ENCODE measurements at regions not wholly inside any gene's neighbourhood (a gene's known extent, or its start where the extent isn't known, plus 50 kb on each side); places are given as distances from the start of the nearest gene placed in this dataset.

DNA sequence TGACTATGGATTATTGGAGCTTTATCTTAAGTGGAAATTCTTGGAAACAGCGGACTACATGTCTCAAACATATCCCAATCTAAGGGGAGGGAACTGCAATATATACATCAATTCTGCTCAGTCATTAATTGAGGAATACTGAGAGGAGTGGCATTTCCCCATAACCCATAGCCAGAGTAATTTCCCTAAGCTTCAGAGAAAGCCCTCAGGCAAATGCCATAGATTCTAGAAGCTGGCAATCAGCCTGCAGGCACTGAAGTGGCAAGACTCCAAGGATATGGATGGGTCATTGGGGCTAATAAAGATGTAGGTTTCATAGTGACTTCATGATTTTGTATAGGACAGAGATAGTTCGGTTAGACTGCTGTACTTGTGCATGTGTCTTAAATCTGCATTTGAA lies 1960.5 kb upstream of the PIK3C3 start:
- Histone ChIP-seq H3K4me3 (no peak overlapping the region), H3K27me3 (replicated peaks in 1 of 7) (no peaks in the 10 kb centered on the region), H3K9me3 (no peaks in the 10 kb centered on the region), H3K36me3 (no peaks in the 10 kb centered on the region), H3K27ac (no peak overlapping the region), H3K4me1 (no peaks in the 10 kb centered on the region)
- 80 to 96% (median 92%) methylated on average over 2 of the region's 2 CpGs for whole genome bisulfite sequencing, 5 donors
- intact Hi-C loops (cut with DNase I; ENCODE audit: low total_unique reads): no loop called here
- TF ChIP-seq POLR2AphosphoS5 (IDR thresholded peaks at IDR 0.05) (no peak), POLR2A (IDR thresholded peaks at IDR 0.05) (no peak)
- TF ChIP-seq, protein P1, sequence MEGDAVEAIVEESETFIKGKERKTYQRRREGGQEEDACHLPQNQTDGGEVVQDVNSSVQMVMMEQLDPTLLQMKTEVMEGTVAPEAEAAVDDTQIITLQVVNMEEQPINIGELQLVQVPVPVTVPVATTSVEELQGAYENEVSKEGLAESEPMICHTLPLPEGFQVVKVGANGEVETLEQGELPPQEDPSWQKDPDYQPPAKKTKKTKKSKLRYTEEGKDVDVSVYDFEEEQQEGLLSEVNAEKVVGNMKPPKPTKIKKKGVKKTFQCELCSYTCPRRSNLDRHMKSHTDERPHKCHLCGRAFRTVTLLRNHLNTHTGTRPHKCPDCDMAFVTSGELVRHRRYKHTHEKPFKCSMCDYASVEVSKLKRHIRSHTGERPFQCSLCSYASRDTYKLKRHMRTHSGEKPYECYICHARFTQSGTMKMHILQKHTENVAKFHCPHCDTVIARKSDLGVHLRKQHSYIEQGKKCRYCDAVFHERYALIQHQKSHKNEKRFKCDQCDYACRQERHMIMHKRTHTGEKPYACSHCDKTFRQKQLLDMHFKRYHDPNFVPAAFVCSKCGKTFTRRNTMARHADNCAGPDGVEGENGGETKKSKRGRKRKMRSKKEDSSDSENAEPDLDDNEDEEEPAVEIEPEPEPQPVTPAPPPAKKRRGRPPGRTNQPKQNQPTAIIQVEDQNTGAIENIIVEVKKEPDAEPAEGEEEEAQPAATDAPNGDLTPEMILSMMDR (IDR thresholded peaks at IDR 0.05 in 8 of 11, conservative IDR thresholded peaks at IDR 0.05 in 3 of 11): no peak
- DNase-seq: no peak

DNA sequence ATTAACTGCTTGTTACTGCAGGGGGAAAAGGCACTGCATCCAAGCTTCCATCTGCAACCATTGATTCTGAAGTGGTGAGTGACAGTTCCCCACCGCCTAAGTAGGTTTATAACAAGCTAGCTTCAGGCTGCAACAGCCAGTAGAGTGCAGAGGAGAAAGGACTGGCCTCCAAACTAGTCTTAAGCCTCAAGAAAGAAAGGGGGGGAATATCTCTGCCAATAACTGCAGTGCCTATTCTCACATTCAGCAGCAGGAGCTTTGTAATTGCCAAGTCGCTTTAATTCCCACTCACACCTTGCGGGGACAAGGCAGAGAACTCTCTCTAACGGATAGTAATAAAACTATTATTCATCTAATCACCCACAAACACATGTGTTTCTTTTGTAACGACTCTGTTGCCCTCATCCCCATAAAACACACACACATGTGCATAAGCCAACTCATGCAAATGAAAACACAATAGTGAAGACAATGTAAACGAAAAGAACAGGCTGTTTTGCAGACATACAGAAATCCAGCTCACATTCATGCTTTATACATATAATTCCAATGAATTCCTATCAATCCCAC lies 1963.3 kb upstream of the PIK3C3 start:
- H3K36me3 ChIP-seq: no peaks in the 10 kb centered on the region
- no peak overlapping the region for H3K27ac ChIP-seq
- no peaks in the 10 kb centered on the region for H3K4me1 ChIP-seq
- intact Hi-C loops (cut with DNase I; ENCODE audit: low total_unique reads): no loop called here
- DNase-seq: no peak
- H3K4me3 ChIP-seq: no peak overlapping the region
- TF ChIP-seq, protein P1 (IDR thresholded peaks at IDR 0.05 in 8 of 11, conservative IDR thresholded peaks at IDR 0.05 in 3 of 11): no peak
- TF ChIP-seq POLR2A (IDR thresholded peaks at IDR 0.05) (no peak), POLR2AphosphoS5 (IDR thresholded peaks at IDR 0.05) (no peak)
- 68 to 83% (median 79%) methylated on average over 6 of the region's 6 CpGs for WGBS, 5 donors
- no peaks in the 10 kb centered on the region for H3K9me3 ChIP-seq
- H3K27me3 ChIP-seq (replicated peaks in 1 of 7): no peaks in the 10 kb centered on the region

- H3K27ac ChIP-seq: no peak overlapping the region
- intact Hi-C loops (cut with DNase I; ENCODE audit: low total_unique reads): no loop called here
- no peaks in the 10 kb centered on the region for H3K36me3 ChIP-seq
- no peak overlapping the region for H3K4me3 ChIP-seq
- TF ChIP-seq, protein P1 (IDR thresholded peaks at IDR 0.05 in 8 of 11, conservative IDR thresholded peaks at IDR 0.05 in 3 of 11): no peak
- no peak for TF ChIP-seq POLR2A (IDR thresholded peaks at IDR 0.05)
- no peak for TF ChIP-seq POLR2AphosphoS5 (IDR thresholded peaks at IDR 0.05)
- no peaks in the 10 kb centered on the region for H3K4me1 ChIP-seq
- H3K9me3 ChIP-seq: no peaks in the 10 kb centered on the region
- DNase-seq: no peak
- no peaks in the 10 kb centered on the region for H3K27me3 ChIP-seq (replicated peaks in 1 of 7)
Measured at GRCh38 chr18:39990540-39990939, 1964.5 kb upstream of the PIK3C3 start.

- Histone ChIP-seq H3K9me3 (peaks cover 0 to 6% (median 0%) of the 10 kb centered on the region in 8 donors), H3K27ac (no peak overlapping the region), H3K4me1 (no peaks in the 10 kb centered on the region), H3K27me3 (replicated peaks in 1 of 7) (no peaks in the 10 kb centered on the region), H3K36me3 (no peaks in the 10 kb centered on the region), H3K4me3 (no peak overlapping the region)
- intact Hi-C loops (cut with DNase I; ENCODE audit: low total_unique reads): no loop called here
- 87 to 97% (median 90%) methylated on average over 9 of the region's 9 CpGs for WGBS, 5 donors
- no peak for DNase-seq
- TF ChIP-seq, protein P1 (IDR thresholded peaks at IDR 0.05 in 8 of 11, conservative IDR thresholded peaks at IDR 0.05 in 3 of 11): no peak
- no peak for TF ChIP-seq POLR2A (IDR thresholded peaks at IDR 0.05)
- no peak for TF ChIP-seq POLR2AphosphoS5 (IDR thresholded peaks at IDR 0.05)
Measured at GRCh38 chr18:39976771-39977170, 1978.3 kb upstream of the PIK3C3 start.
